WERI-Rb-1 (cell line): ENCODE measurements at regions not wholly inside any gene's neighbourhood (a gene's known extent, or its start where the extent isn't known, plus 50 kb on each side); places are given as distances from the start of the nearest gene placed in this dataset.

Experiments
- DNase-seq: peaks from one replicate; pipeline ENCODE4 v3.0.0-alpha.2; 2020
- H3K27ac ChIP-seq: fragments of 250-450 bp; sonication (Bioruptor Pico); 2 replicates; pipeline ENCODE4 v1.5.1; 2020; ENCODE audit warnings: mild to moderate bottlenecking, moderate library complexity
- H3K27me3 ChIP-seq: fragments of 250-450 bp; sonication (Bioruptor Pico); 2 replicates; pipeline ENCODE4 v1.5.1; 2021; ENCODE audit warnings: mild to moderate bottlenecking, low read depth, moderate library complexity; ENCODE audit not compliant: insufficient read depth, severe bottlenecking
- H3K36me3 ChIP-seq: fragments of 250-450 bp; sonication (Bioruptor Pico); 2 replicates; pipeline ENCODE4 v1.5.1; 2020; ENCODE audit warnings: mild to moderate bottlenecking, moderate library complexity
- H3K4me3 ChIP-seq: 2 replicates; pipeline ENCODE4 v1.5.1; 2011; ENCODE audit warnings: low read depth, mild to moderate bottlenecking, control low read depth, low read length
- H3K9me3 ChIP-seq: fragments of 250-450 bp; sonication (Bioruptor Pico); 2 replicates; pipeline ENCODE4 v1.5.1; 2021; ENCODE audit warnings: mild to moderate bottlenecking, moderate library complexity; ENCODE audit not compliant: severe bottlenecking
- CTCF ChIP-seq: IDR thresholded peaks from 2 replicates; pipeline ENCODE4 v1.5.1; 2011; ENCODE audit warnings: low read depth, mild to moderate bottlenecking, control low read depth, inconsistent platforms, low read length

- Histone ChIP-seq H3K27ac (no peak overlapping the region), H3K9me3 (no peaks in the 10 kb centered on the region), H3K36me3 (no peaks in the 10 kb centered on the region), H3K27me3 (no peaks in the 10 kb centered on the region), H3K4me3 (no peak overlapping the region)
- DNase-seq, result no peak
- TF ChIP-seq CTCF, result no peak
Observed at GRCh38 chr3:89679686-89680085, 572.3 kb downstream of the EPHA3 start.

GRCh38 chr3:89682556-89682955, 575.1 kb downstream of the EPHA3 start:
- TF ChIP-seq CTCF, result no peak
- DNase-seq, result no peak
- Histone ChIP-seq H3K27ac (no peak overlapping the region), H3K36me3 (no peaks in the 10 kb centered on the region), H3K4me3 (no peak overlapping the region), H3K27me3 (no peaks in the 10 kb centered on the region), H3K9me3 (no peaks in the 10 kb centered on the region)

- no peaks in the 10 kb centered on the region for H3K27me3 ChIP-seq
- H3K4me3 ChIP-seq, result no peak overlapping the region
- no peak for DNase-seq
- H3K9me3 ChIP-seq, result no peaks in the 10 kb centered on the region
- peak overlapping the region; percentile 43 for H3K27ac ChIP-seq
- no peaks in the 10 kb centered on the region for H3K36me3 ChIP-seq
- no peak for TF ChIP-seq CTCF
Observed at GRCh38 chr3:89685731-89686130, 578.3 kb downstream of the EPHA3 start.

GRCh38 chr3:89690646-89691045, 583.2 kb downstream of the EPHA3 start:
- Histone ChIP-seq H3K27ac (no peak overlapping the region), H3K36me3 (no peaks in the 10 kb centered on the region), H3K4me3 (no peak overlapping the region), H3K9me3 (no peaks in the 10 kb centered on the region), H3K27me3 (no peaks in the 10 kb centered on the region)
- DNase-seq, result no peak
- no peak for TF ChIP-seq CTCF

- H3K9me3 ChIP-seq, result no peaks in the 10 kb centered on the region
- DNase-seq, result no peak
- no peaks in the 10 kb centered on the region for H3K27me3 ChIP-seq
- no peak overlapping the region for H3K27ac ChIP-seq
- TF ChIP-seq CTCF, result no peak
- H3K4me3 ChIP-seq, result no peak overlapping the region
- no peaks in the 10 kb centered on the region for H3K36me3 ChIP-seq
Observed at GRCh38 chr3:89692601-89693000, 585.2 kb downstream of the EPHA3 start.

GRCh38 chr3:89697321-89697916, 590.0 kb downstream of the EPHA3 start:
- Histone ChIP-seq H3K27me3 (no peaks in the 10 kb centered on the region), H3K27ac (no peak overlapping the region), H3K36me3 (no peaks in the 10 kb centered on the region), H3K4me3 (no peak overlapping the region), H3K9me3 (no peaks in the 10 kb centered on the region)
- DNase-seq, result no peak
- no peak for TF ChIP-seq CTCF
